ENCODE measurements at regions not wholly inside any gene's neighbourhood (a gene's known extent, or its start where the extent isn't known, plus 50 kb on each side); places are given as distances from the start of the nearest gene placed in this dataset.

GRCh38 chr13:76463314-76463713, 422.9 kb downstream of the KCTD12 start:
- TF ChIP-seq CTCF (IDR thresholded peaks at IDR 0.05) (no peak), POLR2A (IDR thresholded peaks at IDR 0.05) (no peak)

All from testis (tissue), 2 donors.